Mononuclear cell (primary cell): ENCODE measurements at regions not wholly inside any gene's neighbourhood (a gene's known extent, or its start where the extent isn't known, plus 50 kb on each side); places are given as distances from the start of the nearest gene placed in this dataset.

Experiments used
- H3K27me3 ChIP-seq: 2 replicates; pipeline ENCODE4 v1.6.0; 2011; ENCODE audit warnings: low read length, control low read depth; ENCODE audit not compliant: insufficient read depth
- H3K4me1 ChIP-seq: 2 replicates; pipeline ENCODE4 v1.5.1; 2011; ENCODE audit warnings: mild to moderate bottlenecking, low read length, control low read depth; ENCODE audit not compliant: insufficient read depth
- H3K4me3 ChIP-seq: 2 replicates; pipeline ENCODE4 v1.5.1; 2011; ENCODE audit warnings: mild to moderate bottlenecking, low read length, moderate library complexity
- H3K9me3 ChIP-seq: 2 replicates; pipeline ENCODE4 v1.5.1; 2011; ENCODE audit warnings: low read depth, mild to moderate bottlenecking, control low read depth, low read length

- Histone ChIP-seq H3K4me1 (no peaks in the 10 kb centered on the region), H3K27me3 (no peaks in the 10 kb centered on the region), H3K4me3 (no peak overlapping the region), H3K9me3 (peaks cover 8% of the 10 kb centered on the region)
These were observed 609.6 kb downstream of the PTPRU start for GRCh38 chr1:29845910-29846309.

GRCh38 chr1:29842130-29842529 is 605.8 kb downstream of the PTPRU start:
- H3K4me1 ChIP-seq, result no peaks in the 10 kb centered on the region
- H3K4me3 ChIP-seq, result no peak overlapping the region
- H3K9me3 ChIP-seq, result peaks cover 8% of the 10 kb centered on the region
- no peaks in the 10 kb centered on the region for H3K27me3 ChIP-seq

- Histone ChIP-seq H3K27me3 (no peaks in the 10 kb centered on the region), H3K4me1 (no peaks in the 10 kb centered on the region), H3K4me3 (no peak overlapping the region), H3K9me3 (peaks cover 8% of the 10 kb centered on the region)
These were observed 603.4 kb downstream of the PTPRU start for GRCh38 chr1:29839726-29840125.

GRCh38 chr1:29838738-29839320 is 602.5 kb downstream of the PTPRU start:
- peaks cover 8% of the 10 kb centered on the region for H3K9me3 ChIP-seq

GRCh38 chr1:29836651-29837646 is 600.6 kb downstream of the PTPRU start:
- Histone ChIP-seq H3K27me3 (no peaks in the 10 kb centered on the region), H3K9me3 (no peaks in the 10 kb centered on the region), H3K4me3 (no peak overlapping the region), H3K4me1 (no peaks in the 10 kb centered on the region)

More at GRCh38 chr1:29838738-29839320, 602.5 kb downstream of the PTPRU start:
- Histone ChIP-seq H3K4me3 (no peak overlapping the region), H3K4me1 (no peaks in the 10 kb centered on the region), H3K27me3 (no peaks in the 10 kb centered on the region)

GRCh38 chr1:29835874-29836273 is 599.6 kb downstream of the PTPRU start:
- Histone ChIP-seq H3K9me3 (no peaks in the 10 kb centered on the region), H3K4me3 (no peak overlapping the region), H3K27me3 (no peaks in the 10 kb centered on the region), H3K4me1 (no peaks in the 10 kb centered on the region)

- H3K4me3 ChIP-seq, result no peak overlapping the region
- H3K4me1 ChIP-seq, result no peaks in the 10 kb centered on the region
- H3K9me3 ChIP-seq, result no peaks in the 10 kb centered on the region
- H3K27me3 ChIP-seq, result no peaks in the 10 kb centered on the region
These were observed 599.1 kb downstream of the PTPRU start for GRCh38 chr1:29835406-29835805.

GRCh38 chr1:29833581-29833980 is 597.3 kb downstream of the PTPRU start:
- no peaks in the 10 kb centered on the region for H3K4me1 ChIP-seq
- H3K9me3 ChIP-seq, result no peaks in the 10 kb centered on the region
- no peak overlapping the region for H3K4me3 ChIP-seq
- no peaks in the 10 kb centered on the region for H3K27me3 ChIP-seq

- Histone ChIP-seq H3K9me3 (no peaks in the 10 kb centered on the region), H3K27me3 (no peaks in the 10 kb centered on the region), H3K4me1 (no peaks in the 10 kb centered on the region), H3K4me3 (no peak overlapping the region)
These were observed 596.6 kb downstream of the PTPRU start for GRCh38 chr1:29832936-29833335.

- Histone ChIP-seq H3K9me3 (no peaks in the 10 kb centered on the region), H3K4me1 (no peaks in the 10 kb centered on the region), H3K4me3 (no peak overlapping the region), H3K27me3 (no peaks in the 10 kb centered on the region)
These were observed 596.1 kb downstream of the PTPRU start for GRCh38 chr1:29832471-29832870.

GRCh38 chr1:29831500-29832117 is 595.3 kb downstream of the PTPRU start:
- Histone ChIP-seq H3K4me1 (no peaks in the 10 kb centered on the region), H3K9me3 (no peaks in the 10 kb centered on the region), H3K4me3 (no peak overlapping the region), H3K27me3 (no peaks in the 10 kb centered on the region)

- no peak overlapping the region for H3K4me3 ChIP-seq
These were observed 594.6 kb downstream of the PTPRU start for GRCh38 chr1:29830916-29831315.

GRCh38 chr1:29830383-29830782 is 594.1 kb downstream of the PTPRU start:
- Histone ChIP-seq H3K27me3 (no peaks in the 10 kb centered on the region), H3K4me3 (no peak overlapping the region), H3K4me1 (no peaks in the 10 kb centered on the region), H3K9me3 (no peaks in the 10 kb centered on the region)

More at GRCh38 chr1:29830916-29831315, 594.6 kb downstream of the PTPRU start:
- H3K27me3 ChIP-seq, result no peaks in the 10 kb centered on the region
- H3K4me1 ChIP-seq, result no peaks in the 10 kb centered on the region
- no peaks in the 10 kb centered on the region for H3K9me3 ChIP-seq

GRCh38 chr1:29829448-29830344 is 593.4 kb downstream of the PTPRU start:
- Histone ChIP-seq H3K4me3 (no peak overlapping the region), H3K27me3 (no peaks in the 10 kb centered on the region), H3K9me3 (no peaks in the 10 kb centered on the region), H3K4me1 (no peaks in the 10 kb centered on the region)
